ENCODE measurements at regions not wholly inside any gene's neighbourhood (a gene's known extent, or its start where the extent isn't known, plus 50 kb on each side); places are given as distances from the start of the nearest gene placed in this dataset.

GRCh38 chr1:219476116-219476515 is 136.8 kb downstream of the ZC3H11B start:
- H3K27me3 Mint-ChIP-seq = no peaks in the 10 kb centered on the region
- no peaks in the 10 kb centered on the region for H3K36me3 Mint-ChIP-seq (ENCODE audit: low read depth)
- H3K9me3 Mint-ChIP-seq = no peaks in the 10 kb centered on the region
- ATAC-seq (replicated peaks) = no peak
- no peak overlapping the region for H3K4me3 Mint-ChIP-seq
- no peaks in the 10 kb centered on the region for H3K4me1 Mint-ChIP-seq
- no peak overlapping the region for H3K27ac Mint-ChIP-seq

GRCh38 chr1:219472596-219472995 is 140.3 kb downstream of the ZC3H11B start:
- no peak overlapping the region for H3K4me3 Mint-ChIP-seq
- H3K9me3 Mint-ChIP-seq = no peaks in the 10 kb centered on the region
- no peaks in the 10 kb centered on the region for H3K27me3 Mint-ChIP-seq
- no peak overlapping the region for H3K27ac Mint-ChIP-seq
- ATAC-seq (replicated peaks) = no peak
- no peaks in the 10 kb centered on the region for H3K4me1 Mint-ChIP-seq
- no peaks in the 10 kb centered on the region for H3K36me3 Mint-ChIP-seq (ENCODE audit: low read depth)

GRCh38 chr1:219467524-219467923 is 145.4 kb downstream of the ZC3H11B start:
- no peaks in the 10 kb centered on the region for H3K27me3 Mint-ChIP-seq
- H3K27ac Mint-ChIP-seq = peak overlapping the region; percentile 70
- no peaks in the 10 kb centered on the region for H3K36me3 Mint-ChIP-seq (ENCODE audit: low read depth)
- H3K4me1 Mint-ChIP-seq = no peaks in the 10 kb centered on the region
- ATAC-seq (replicated peaks) = peak; percentile 16
- H3K9me3 Mint-ChIP-seq = no peaks in the 10 kb centered on the region
- H3K4me3 Mint-ChIP-seq = peak overlapping the region; percentile 24

DNA sequence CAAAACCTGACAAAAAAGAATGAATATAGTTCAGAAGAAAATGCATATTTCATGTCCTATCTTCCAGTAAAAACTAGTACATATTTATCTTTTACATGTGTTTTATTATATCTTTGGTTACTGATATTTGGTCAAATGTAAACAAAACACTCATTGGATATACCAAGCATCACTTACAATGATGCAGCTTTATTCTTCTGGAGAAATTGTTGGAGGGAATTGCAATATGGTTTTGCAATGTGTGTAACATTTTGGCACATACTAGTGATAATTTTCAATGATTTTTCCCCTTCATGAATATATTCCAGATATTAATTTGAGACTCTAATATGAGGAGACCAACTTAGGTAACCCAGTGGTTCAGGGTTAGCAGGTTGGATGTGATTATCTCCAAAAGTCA is 146.1 kb downstream of the ZC3H11B start:
- no peak for ATAC-seq (replicated peaks)
- Mint-ChIP-seq H3K4me1 (no peaks in the 10 kb centered on the region), H3K36me3 (ENCODE audit: low read depth) (no peaks in the 10 kb centered on the region)

DNA sequence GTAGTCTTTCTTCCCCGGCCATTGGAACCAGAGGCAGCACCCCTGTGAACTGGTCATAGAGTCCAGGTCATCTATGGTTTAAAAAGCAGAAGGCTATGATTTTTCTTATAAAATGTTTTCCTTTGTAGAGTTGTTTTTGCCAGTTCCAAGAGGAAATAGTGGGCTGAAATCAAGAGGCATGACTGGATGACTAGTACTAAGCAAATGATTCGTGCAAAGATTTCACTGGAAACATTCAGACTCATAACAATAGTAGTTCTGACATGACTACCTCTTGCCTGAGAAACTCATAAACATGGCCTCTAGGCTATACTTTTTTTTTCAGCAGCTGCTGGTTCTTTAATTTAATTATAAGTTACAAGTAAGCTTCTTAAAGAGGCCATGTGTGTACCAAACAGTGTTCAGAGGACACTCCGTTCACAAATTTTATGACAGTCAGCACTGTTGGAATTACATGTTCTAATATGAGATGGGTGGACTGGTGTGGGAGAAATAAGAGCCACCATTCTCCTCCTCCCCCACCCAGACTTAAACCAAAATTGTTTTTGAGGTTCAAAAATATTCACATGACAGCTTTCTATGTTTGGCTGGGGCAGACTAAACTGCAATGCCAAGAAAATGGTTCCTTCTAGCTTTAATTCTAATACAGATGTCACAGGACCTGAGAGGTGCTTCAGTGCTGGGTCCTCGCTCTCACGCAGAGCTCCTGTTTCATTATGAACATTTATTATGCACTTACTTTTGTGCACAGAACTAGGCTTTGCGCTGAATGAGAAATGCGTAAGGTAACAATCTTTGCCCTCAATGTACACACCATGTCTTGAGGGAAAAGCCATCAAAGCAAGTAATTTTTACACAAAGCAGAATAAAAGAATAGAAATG is 147.5 kb downstream of the ZC3H11B start:
- Mint-ChIP-seq H3K4me3 (peak overlapping the region; percentile 46), H3K36me3 (ENCODE audit: low read depth) (no peaks in the 10 kb centered on the region), H3K9me3 (peaks cover 3% of the 10 kb centered on the region), H3K27me3 (peaks cover 4% of the 10 kb centered on the region), H3K27ac (peak overlapping the region; percentile 87), H3K4me1 (no peaks in the 10 kb centered on the region)
- ATAC-seq (replicated peaks) = peak; percentile 79

More for the DNA sequence above, 146.1 kb downstream of the ZC3H11B start:
- no peak overlapping the region for H3K4me3 Mint-ChIP-seq
- H3K27ac Mint-ChIP-seq = no peak overlapping the region
- H3K9me3 Mint-ChIP-seq = no peaks in the 10 kb centered on the region
- H3K27me3 Mint-ChIP-seq = peaks cover 3% of the 10 kb centered on the region

GRCh38 chr1:219463636-219464035 is 149.3 kb downstream of the ZC3H11B start:
- ATAC-seq (replicated peaks) = no peak
- no peaks in the 10 kb centered on the region for H3K36me3 Mint-ChIP-seq (ENCODE audit: low read depth)
- no peak overlapping the region for H3K4me3 Mint-ChIP-seq
- no peaks in the 10 kb centered on the region for H3K4me1 Mint-ChIP-seq
- peaks cover 4% of the 10 kb centered on the region for H3K27me3 Mint-ChIP-seq
- peak overlapping the region; percentile 32 for H3K27ac Mint-ChIP-seq
- H3K9me3 Mint-ChIP-seq = peaks cover 3% of the 10 kb centered on the region

DNA sequence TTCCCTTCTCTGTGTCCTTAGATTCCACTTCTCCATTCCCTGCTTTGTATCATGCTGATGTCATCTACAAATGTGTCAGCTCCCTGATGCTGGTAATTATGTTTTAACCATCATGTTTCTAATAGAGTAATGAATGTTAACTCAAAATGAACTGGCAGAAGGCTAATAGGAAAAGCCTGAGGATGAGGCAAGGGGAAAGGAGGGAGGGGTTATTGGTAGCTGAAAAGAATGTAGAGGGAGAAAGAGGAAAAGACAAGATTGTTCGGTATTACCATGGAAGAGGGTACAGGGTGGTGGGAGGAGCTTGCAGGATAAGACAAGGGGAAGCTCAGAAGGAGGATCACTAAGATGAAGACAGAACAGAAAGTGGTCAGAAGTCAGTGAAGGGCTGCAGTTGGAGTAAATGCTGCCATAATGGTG is 150.9 kb downstream of the ZC3H11B start:
- ATAC-seq (replicated peaks) = no peak
- Mint-ChIP-seq H3K27ac (peak overlapping the region; percentile 32), H3K9me3 (peaks cover 3% of the 10 kb centered on the region), H3K36me3 (ENCODE audit: low read depth) (no peaks in the 10 kb centered on the region), H3K4me1 (no peaks in the 10 kb centered on the region), H3K27me3 (peaks cover 4% of the 10 kb centered on the region), H3K4me3 (no peak overlapping the region)

DNA sequence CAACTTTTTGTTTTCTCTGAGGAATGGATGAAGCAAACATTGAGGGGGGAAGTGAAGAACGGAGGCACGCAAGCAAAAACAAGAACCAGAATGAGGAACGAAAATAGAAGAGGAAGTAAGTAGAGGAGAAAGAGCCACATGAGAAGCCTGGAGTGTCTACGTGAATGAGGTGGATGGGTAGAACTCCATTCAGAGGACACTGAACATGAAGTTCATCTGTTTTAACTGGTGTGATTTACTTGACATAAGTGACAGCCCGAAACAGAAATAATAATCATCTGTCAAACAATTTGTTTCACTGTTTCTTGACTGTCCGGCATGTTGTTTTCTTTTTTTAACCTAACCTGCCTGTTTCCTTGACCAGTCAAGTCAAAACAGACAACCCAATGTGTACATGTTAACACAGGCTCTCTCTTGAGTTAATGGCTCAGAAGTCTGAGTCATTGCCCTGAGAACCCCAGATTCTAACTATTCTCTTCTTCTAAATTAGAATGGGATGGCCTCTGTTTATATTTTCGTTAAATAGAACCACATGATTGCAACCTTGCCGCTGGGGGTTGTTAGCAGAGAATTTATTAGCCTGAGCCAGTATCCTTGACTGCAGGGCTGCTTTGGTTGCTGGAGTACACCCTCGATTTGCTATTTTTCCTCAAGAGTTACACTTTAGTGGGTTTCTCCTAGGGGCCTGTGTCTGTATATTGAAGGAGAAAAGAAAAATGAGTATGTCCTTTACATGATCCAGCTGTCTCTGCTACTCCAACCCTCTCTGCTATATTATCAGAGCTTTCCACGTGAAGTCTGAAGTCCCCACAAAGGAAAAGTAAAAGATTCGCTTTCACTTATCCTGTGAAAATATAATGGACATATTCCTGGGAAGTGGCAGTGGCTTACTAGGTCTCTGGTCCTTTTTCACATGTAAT is 151.7 kb downstream of the ZC3H11B start:
- Mint-ChIP-seq H3K36me3 (ENCODE audit: low read depth) (no peaks in the 10 kb centered on the region), H3K27ac (peak overlapping the region; percentile 32), H3K27me3 (peaks cover 4% of the 10 kb centered on the region), H3K4me1 (no peaks in the 10 kb centered on the region), H3K9me3 (peaks cover 3% of the 10 kb centered on the region), H3K4me3 (no peak overlapping the region)
- ATAC-seq (replicated peaks) = no peak

- Mint-ChIP-seq H3K9me3 (peaks cover 3% of the 10 kb centered on the region), H3K4me3 (no peak overlapping the region), H3K4me1 (no peaks in the 10 kb centered on the region), H3K27ac (peak overlapping the region; percentile 5), H3K36me3 (ENCODE audit: low read depth) (no peaks in the 10 kb centered on the region), H3K27me3 (peaks cover 4% of the 10 kb centered on the region)
- ATAC-seq (replicated peaks) = no peak
Observed at GRCh38 chr1:219460081-219460895, 152.6 kb downstream of the ZC3H11B start.

DNA sequence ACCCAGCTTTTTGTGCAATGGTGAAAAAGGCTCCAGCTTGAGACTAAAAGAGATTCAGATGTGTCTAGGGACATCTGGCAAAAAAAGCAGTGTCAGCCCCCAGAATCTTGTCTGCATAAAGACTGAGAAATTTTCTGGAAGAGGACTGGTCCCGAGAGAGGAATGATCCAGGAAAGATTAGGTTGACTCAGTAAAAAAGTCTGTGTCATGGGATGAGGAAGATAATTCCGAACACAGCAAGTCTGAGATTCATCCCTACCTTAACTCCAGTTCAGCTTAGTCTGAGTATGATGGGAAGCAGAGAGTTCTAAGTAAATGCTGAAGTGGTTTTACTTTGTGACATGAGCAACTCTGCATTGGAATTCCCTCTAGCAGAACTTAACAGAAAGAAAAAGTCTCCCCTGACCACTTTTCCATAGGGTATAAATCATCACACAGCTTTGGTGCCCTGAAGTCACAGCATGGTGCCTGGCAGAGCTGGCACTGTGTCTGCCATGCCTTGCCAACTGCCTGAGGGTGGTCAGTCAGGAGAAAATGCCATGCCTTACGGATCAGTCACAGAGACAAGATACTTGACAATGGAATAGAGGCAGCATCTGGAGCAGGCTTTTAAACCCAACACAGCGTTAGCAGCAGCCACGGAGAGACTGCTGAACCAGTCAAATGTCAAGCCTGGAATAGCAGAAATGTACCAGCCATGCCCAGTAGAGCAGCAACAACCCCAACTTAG is 153.4 kb downstream of the ZC3H11B start:
- Mint-ChIP-seq H3K27me3 (peaks cover 8% of the 10 kb centered on the region), H3K27ac (no peak overlapping the region), H3K4me3 (no peak overlapping the region), H3K36me3 (ENCODE audit: low read depth) (no peaks in the 10 kb centered on the region), H3K4me1 (no peaks in the 10 kb centered on the region), H3K9me3 (peaks cover 3% of the 10 kb centered on the region)
- no peak for ATAC-seq (replicated peaks)

- no peaks in the 10 kb centered on the region for H3K36me3 Mint-ChIP-seq (ENCODE audit: low read depth)
- no peak overlapping the region for H3K27ac Mint-ChIP-seq
- H3K9me3 Mint-ChIP-seq = no peaks in the 10 kb centered on the region
- H3K4me1 Mint-ChIP-seq = no peaks in the 10 kb centered on the region
- H3K4me3 Mint-ChIP-seq = no peak overlapping the region
- ATAC-seq (replicated peaks) = no peak
- peaks cover 3% of the 10 kb centered on the region for H3K27me3 Mint-ChIP-seq
Observed at GRCh38 chr1:219446288-219446687, 166.6 kb downstream of the ZC3H11B start.

- no peaks in the 10 kb centered on the region for H3K36me3 Mint-ChIP-seq (ENCODE audit: low read depth)
- no peaks in the 10 kb centered on the region for H3K4me1 Mint-ChIP-seq
- no peak overlapping the region for H3K27ac Mint-ChIP-seq
- H3K27me3 Mint-ChIP-seq = peaks cover 3% of the 10 kb centered on the region
- H3K9me3 Mint-ChIP-seq = no peaks in the 10 kb centered on the region
- ATAC-seq (replicated peaks) = no peak
- H3K4me3 Mint-ChIP-seq = no peak overlapping the region
Observed at GRCh38 chr1:219445864-219446263, 167.0 kb downstream of the ZC3H11B start.

- no peak overlapping the region for H3K27ac Mint-ChIP-seq
- H3K4me3 Mint-ChIP-seq = no peak overlapping the region
- no peaks in the 10 kb centered on the region for H3K4me1 Mint-ChIP-seq
- H3K27me3 Mint-ChIP-seq = peaks cover 5% of the 10 kb centered on the region
- no peaks in the 10 kb centered on the region for H3K9me3 Mint-ChIP-seq
- no peak for ATAC-seq (replicated peaks)
- no peaks in the 10 kb centered on the region for H3K36me3 Mint-ChIP-seq (ENCODE audit: low read depth)
Observed at GRCh38 chr1:219444474-219444873, 168.4 kb downstream of the ZC3H11B start.
